Brain microvascular endothelial cell (primary cell): ENCODE measurements at regions not wholly inside any gene's neighbourhood (a gene's known extent, or its start where the extent isn't known, plus 50 kb on each side); places are given as distances from the start of the nearest gene placed in this dataset.

Experiments
- DNase-seq: peaks from one replicate; pipeline ENCODE4 v3.0.0-alpha.2; 2020
- H3K27ac ChIP-seq: fragments of 250-450 bp; sonication (Bioruptor Pico); 2 replicates; pipeline ENCODE4 v1.5.1; 2020; ENCODE audit warnings: mild to moderate bottlenecking, moderate library complexity
- H3K27me3 ChIP-seq: fragments of 250-450 bp; sonication (Bioruptor Pico); replicated peaks from 2 replicates; pipeline ENCODE4 v1.5.1; 2020; ENCODE audit warnings: mild to moderate bottlenecking
- H3K36me3 ChIP-seq: fragments of 250-450 bp; sonication (Bioruptor Pico); replicated peaks from 2 replicates; pipeline ENCODE4 v1.5.1; 2020; ENCODE audit warnings: mild to moderate bottlenecking
- H3K4me3 ChIP-seq: 2 replicates; pipeline ENCODE4 v1.5.1; 2011; ENCODE audit warnings: low read depth, mild to moderate bottlenecking, control low read depth, low read length, moderate library complexity
- CTCF ChIP-seq: IDR thresholded peaks from 2 replicates; pipeline ENCODE4 v1.5.1; 2011; ENCODE audit warnings: low read depth, mild to moderate bottlenecking, moderate library complexity, low read length, control low read depth, inconsistent platforms; ENCODE audit errors: missing control alignments
- in situ Hi-C: cut with HindIII; loops from 2 replicates; pipeline ENCODE4 v1.10.0; 2017; ENCODE audit warnings: low sequenced_read_pairs, low pct_ligation_motif_present

GRCh38 chrX:138866643-138867042, 155.1 kb upstream of the FGF13 start:
- in situ Hi-C loops: no loop called here
- no peak overlapping the region for H3K4me3 ChIP-seq
- DNase-seq: no peak
- no peak overlapping the region for H3K27ac ChIP-seq
- H3K27me3 ChIP-seq: no peaks in the 10 kb centered on the region
- no peak for TF ChIP-seq CTCF
- H3K36me3 ChIP-seq: no peaks in the 10 kb centered on the region

DNA sequence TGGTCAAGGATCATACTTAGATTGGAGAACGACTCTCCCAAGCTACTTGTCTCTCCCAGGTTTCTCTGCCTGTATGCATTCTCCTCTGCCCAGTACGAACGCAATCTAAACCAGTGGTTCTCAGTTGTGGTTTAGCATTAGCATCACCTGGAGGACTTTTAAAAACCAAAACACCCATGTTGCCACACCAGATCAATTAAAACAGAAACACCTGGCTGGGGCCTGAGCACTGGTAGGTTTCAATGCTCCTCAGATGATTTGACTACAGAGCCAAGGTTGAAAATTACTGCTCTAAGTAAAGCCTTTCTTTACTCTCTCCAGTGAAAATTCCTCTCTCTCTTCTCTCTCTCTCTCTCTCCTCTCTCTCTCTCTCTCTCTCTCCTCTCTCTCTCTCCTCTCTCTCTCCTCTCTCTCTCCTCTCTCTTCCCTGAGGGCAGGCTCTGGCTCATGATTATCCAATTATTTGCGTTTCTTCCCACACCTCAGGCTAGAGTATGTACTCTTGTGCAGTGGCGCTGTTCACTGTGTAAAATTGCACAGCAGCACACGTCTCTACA, 153.7 kb upstream of the FGF13 start:
- TF ChIP-seq CTCF: no peak
- no peak overlapping the region for H3K27ac ChIP-seq
- H3K4me3 ChIP-seq: no peak overlapping the region
- no peaks in the 10 kb centered on the region for H3K36me3 ChIP-seq
- DNase-seq: no peak
- in situ Hi-C loops: no loop called here
- H3K27me3 ChIP-seq: no peaks in the 10 kb centered on the region

DNA sequence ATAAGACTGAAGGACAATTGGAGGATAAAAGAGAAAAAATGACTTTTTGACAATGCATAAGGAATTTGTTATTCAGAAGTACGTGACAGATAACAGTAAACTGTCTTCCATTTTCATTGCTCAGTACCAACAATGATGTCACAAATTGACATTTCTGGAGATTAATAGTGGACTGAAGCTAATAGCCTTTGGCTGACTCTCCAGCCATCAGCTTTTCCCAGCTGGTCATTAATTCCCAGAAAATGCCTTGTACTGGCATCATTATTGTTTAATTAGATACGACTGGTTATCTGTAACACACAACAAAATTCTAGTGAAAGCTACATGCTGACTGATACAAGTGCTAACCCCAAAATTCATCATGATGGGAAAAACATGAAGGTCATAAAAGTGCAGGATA, 147.9 kb upstream of the FGF13 start:
- in situ Hi-C loops: no loop called here
- H3K4me3 ChIP-seq: no peak overlapping the region

GRCh38 chrX:138858951-138859350, 147.4 kb upstream of the FGF13 start:
- no peak overlapping the region for H3K4me3 ChIP-seq
- no peaks in the 10 kb centered on the region for H3K27me3 ChIP-seq
- H3K36me3 ChIP-seq: no peaks in the 10 kb centered on the region
- H3K27ac ChIP-seq: no peak overlapping the region
- no peak for DNase-seq
- no peak for TF ChIP-seq CTCF
- in situ Hi-C loops: no loop called here

More for the DNA sequence above, 147.9 kb upstream of the FGF13 start:
- no peak for DNase-seq
- Histone ChIP-seq H3K36me3 (no peaks in the 10 kb centered on the region), H3K27me3 (no peaks in the 10 kb centered on the region), H3K27ac (no peak overlapping the region)
- no peak for TF ChIP-seq CTCF

DNA sequence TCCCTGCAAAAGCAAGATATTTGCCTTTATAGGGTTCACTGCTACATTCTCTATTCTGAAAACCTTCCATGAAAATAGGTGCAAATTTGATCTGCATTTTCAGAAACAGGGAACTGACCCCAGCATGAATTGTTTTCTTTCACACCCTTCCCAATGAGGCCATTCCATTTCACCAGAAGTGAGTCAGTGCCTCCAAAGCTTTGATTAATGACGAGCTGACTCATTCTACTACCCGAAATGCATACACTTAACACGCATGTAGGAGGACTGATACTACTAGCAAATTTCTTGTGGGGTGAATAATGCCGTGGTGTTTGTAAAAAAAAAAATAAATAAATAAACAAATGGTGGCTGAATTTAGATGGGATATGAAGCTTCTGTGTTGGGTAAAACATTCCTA, 146.9 kb upstream of the FGF13 start:
- Histone ChIP-seq H3K36me3 (no peaks in the 10 kb centered on the region), H3K27me3 (no peaks in the 10 kb centered on the region), H3K4me3 (no peak overlapping the region), H3K27ac (no peak overlapping the region)
- TF ChIP-seq CTCF: no peak
- no peak for DNase-seq
- in situ Hi-C loops: no loop called here

DNA sequence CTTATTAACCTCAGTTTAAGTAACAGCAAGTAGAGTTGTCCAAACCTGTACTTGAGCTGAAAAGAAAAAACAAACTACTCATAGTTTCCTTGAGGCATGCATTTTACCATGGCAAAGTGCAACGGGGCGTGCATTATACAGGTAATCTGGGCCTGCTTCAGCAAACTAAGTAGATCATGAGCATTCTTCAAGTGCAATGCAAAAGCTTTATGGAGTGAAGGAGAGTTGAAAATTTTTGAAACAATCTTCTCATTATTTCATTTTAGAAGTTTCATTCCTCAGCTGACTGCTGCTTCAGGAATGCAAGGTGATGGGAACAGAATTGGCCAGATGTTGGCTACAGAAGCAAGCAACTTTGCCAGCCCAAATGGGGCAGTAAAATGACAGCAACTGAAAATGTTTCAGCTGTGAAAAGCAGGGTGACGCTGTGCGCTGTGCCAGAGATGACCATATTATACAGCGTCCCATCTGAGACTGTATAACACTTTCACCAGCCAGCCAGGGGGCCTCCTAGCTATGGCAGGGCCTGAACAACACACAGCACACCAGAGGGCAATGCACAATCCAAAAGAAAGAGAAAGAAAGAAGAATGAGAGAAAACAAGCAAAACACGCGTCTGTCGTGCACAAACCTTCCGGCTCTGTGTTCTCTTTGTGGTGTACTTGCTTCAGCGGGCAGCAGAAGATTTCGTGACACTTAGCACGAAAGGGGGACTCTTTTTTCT, 145.5 kb upstream of the FGF13 start:
- in situ Hi-C loops: no loop called here
- Histone ChIP-seq H3K4me3 (no peak overlapping the region), H3K27ac (no peak overlapping the region), H3K27me3 (no peaks in the 10 kb centered on the region), H3K36me3 (no peaks in the 10 kb centered on the region)
- no peak for DNase-seq
- no peak for TF ChIP-seq CTCF
